NCI-H345 treated with DMSO at 0.1 percent for 48 hours (cell line): ENCODE measurements at regions not wholly inside any gene's neighbourhood (a gene's known extent, or its start where the extent isn't known, plus 50 kb on each side); places are given as distances from the start of the nearest gene placed in this dataset.
"Not testable (repeated sequence)": the region's sequence is repeated elsewhere in the genome, so short reads cannot be mapped to it uniquely, and the experiment has no call there.

Source experiments
- DNase-seq: peaks from one replicate; lab custom pipeline; 2025; ENCODE audit not compliant: unreplicated experiment; lab: John Stamatoyannopoulos, UW

GRCh38 chr11:134980819-134981710 is 569.0 kb upstream of the B3GAT1 start:
- DNase-seq: no peak

GRCh38 chr11:134979089-134979457 is 567.0 kb upstream of the B3GAT1 start:
- not testable (repeated sequence) for DNase-seq

GRCh38 chr11:134978388-134979088 is 566.5 kb upstream of the B3GAT1 start:
- DNase-seq: no peak

- DNase-seq: no peak
Measured at GRCh38 chr11:134976551-134976950, 564.5 kb upstream of the B3GAT1 start.

GRCh38 chr11:134975866-134976376 is 563.9 kb upstream of the B3GAT1 start:
- no peak for DNase-seq

- DNase-seq: no peak
Measured at GRCh38 chr11:134973801-134974200, 561.8 kb upstream of the B3GAT1 start.

- DNase-seq: no peak
Measured at GRCh38 chr11:134971381-134971780, 559.3 kb upstream of the B3GAT1 start.

- DNase-seq: no peak
Measured at GRCh38 chr11:134967746-134968145, 555.7 kb upstream of the B3GAT1 start.

- DNase-seq: not testable (repeated sequence)
Measured at GRCh38 chr11:134961386-134961785, 549.3 kb upstream of the B3GAT1 start.

GRCh38 chr11:134958870-134959269 is 546.8 kb upstream of the B3GAT1 start:
- DNase-seq: no peak

- DNase-seq: no peak
Measured at GRCh38 chr11:134958336-134958640, 546.2 kb upstream of the B3GAT1 start.

- DNase-seq: no peak
Measured at GRCh38 chr11:134957540-134958335, 545.7 kb upstream of the B3GAT1 start.

- no peak for DNase-seq
Measured at GRCh38 chr11:134956450-134957210, 544.6 kb upstream of the B3GAT1 start.

GRCh38 chr11:134955970-134956369 is 543.9 kb upstream of the B3GAT1 start:
- DNase-seq: not testable (repeated sequence)

- no peak for DNase-seq
Measured at GRCh38 chr11:134955281-134955680, 543.2 kb upstream of the B3GAT1 start.

GRCh38 chr11:134954456-134954855 is 542.4 kb upstream of the B3GAT1 start:
- not testable (repeated sequence) for DNase-seq

GRCh38 chr11:134953417-134953970 is 541.5 kb upstream of the B3GAT1 start:
- DNase-seq: not testable (repeated sequence)

- no peak for DNase-seq
Measured at GRCh38 chr11:134951305-134951700, 539.3 kb upstream of the B3GAT1 start.

- DNase-seq: no peak
Measured at GRCh38 chr11:134950692-134951304, 538.8 kb upstream of the B3GAT1 start.
